ENCODE measurements at regions not wholly inside any gene's neighbourhood (a gene's known extent, or its start where the extent isn't known, plus 50 kb on each side); places are given as distances from the start of the nearest gene placed in this dataset.

GRCh38 chr19:28430214-28430613 lies 782.7 kb downstream of the UQCRFS1 start:
- TF ChIP-seq POLR2AphosphoS5 (IDR thresholded peaks at IDR 0.05; ENCODE audit: low read depth) (no peak), SPI1 (IDR thresholded peaks at IDR 0.05; ENCODE audit: borderline replicate concordance, low read depth) (no peak), REST (IDR thresholded peaks at IDR 0.05; ENCODE audit: insufficient replicate concordance, low read depth) (no peak), CTCF (IDR thresholded peaks at IDR 0.05; ENCODE audit: insufficient read depth, low read length) (no peak), GABPA (IDR thresholded peaks at IDR 0.05; ENCODE audit: low read depth) (no peak)
- Histone ChIP-seq H3K27ac (replicated peaks) (no peak overlapping the region), H3K4me3 (replicated peaks; ENCODE audit: insufficient read depth, low read length) (no peak overlapping the region), H3K27me3 (ENCODE audit: insufficient read depth, poor library complexity, severe bottlenecking) (no peaks in the 10 kb centered on the region)
- DNase-seq (ENCODE audit: low read depth in 1 of 2, low spot score in 1 of 2), result no peak

- no peak for TF ChIP-seq POLR2AphosphoS5 (IDR thresholded peaks at IDR 0.05; ENCODE audit: low read depth)
- TF ChIP-seq REST (IDR thresholded peaks at IDR 0.05; ENCODE audit: insufficient replicate concordance, low read depth), result no peak
- no peak for TF ChIP-seq GABPA (IDR thresholded peaks at IDR 0.05; ENCODE audit: low read depth)
- no peak for TF ChIP-seq SPI1 (IDR thresholded peaks at IDR 0.05; ENCODE audit: borderline replicate concordance, low read depth)
- TF ChIP-seq CTCF (IDR thresholded peaks at IDR 0.05; ENCODE audit: insufficient read depth, low read length), result no peak
- H3K27me3 ChIP-seq (ENCODE audit: insufficient read depth, poor library complexity, severe bottlenecking), result no peaks in the 10 kb centered on the region
- H3K27ac ChIP-seq (replicated peaks), result no peak overlapping the region
- H3K4me3 ChIP-seq (replicated peaks; ENCODE audit: insufficient read depth, low read length), result no peak overlapping the region
- DNase-seq (ENCODE audit: low read depth in 1 of 2, low spot score in 1 of 2), result no peak
Measured at GRCh38 chr19:28429356-28429755, 783.6 kb downstream of the UQCRFS1 start.

- no peak overlapping the region for H3K4me3 ChIP-seq (replicated peaks; ENCODE audit: insufficient read depth, low read length)
- no peak overlapping the region for H3K27ac ChIP-seq (replicated peaks)
- H3K27me3 ChIP-seq (ENCODE audit: insufficient read depth, poor library complexity, severe bottlenecking), result no peaks in the 10 kb centered on the region
- DNase-seq (ENCODE audit: low read depth in 1 of 2, low spot score in 1 of 2), result no peak
- TF ChIP-seq GABPA (IDR thresholded peaks at IDR 0.05; ENCODE audit: low read depth) (no peak), REST (IDR thresholded peaks at IDR 0.05; ENCODE audit: insufficient replicate concordance, low read depth) (no peak), SPI1 (IDR thresholded peaks at IDR 0.05; ENCODE audit: borderline replicate concordance, low read depth) (no peak), CTCF (IDR thresholded peaks at IDR 0.05; ENCODE audit: insufficient read depth, low read length) (no peak), POLR2AphosphoS5 (IDR thresholded peaks at IDR 0.05; ENCODE audit: low read depth) (no peak)
Measured at GRCh38 chr19:28428663-28429348, 784.1 kb downstream of the UQCRFS1 start.
